GM12878 (cell line): ENCODE measurements at regions not wholly inside any gene's neighbourhood (a gene's known extent, or its start where the extent isn't known, plus 50 kb on each side); places are given as distances from the start of the nearest gene placed in this dataset.

ENCODE experiments used
- ATAC-seq: fragments of 200-7000 bp; cut with Tn5 transposase; 3 replicates; pipeline ENCODE4 v1.9.1; 2020; ENCODE audit warnings: mild to moderate bottlenecking, moderate library complexity
- BruUV-seq: library from RNA; stranded (reverse); fragments of 400-500 nt; replicated peaks from 2 replicates; lab custom pipeline; 2021; lab: Mats Ljungman, UMichigan
- CTCF ChIA-PET: fragments of 300-600 bp; sonication (Branson Sonifier 250); formaldehyde crosslinking; extraction: SDS; loops from one replicate; lab custom pipeline; 2021; ENCODE audit warnings: inconsistent platforms; lab: Yijun Ruan, JAX
- POLR2A ChIA-PET: fragments of 350-600 bp; formaldehyde crosslinking; extraction: SDS; loops from one replicate; lab custom pipeline; 2021; ENCODE audit warnings: inconsistent platforms; lab: Charles Lee
- RAD21 ChIA-PET: fragments of 300-600 bp; sonication (Branson Sonifier 250); formaldehyde crosslinking; loops from one replicate; lab custom pipeline; 2023; ENCODE audit warnings: antibody characterized with exemption; ENCODE audit not compliant: unreplicated experiment; lab: Charles Lee
- SMC1A ChIA-PET: fragments of 300-600 bp; sonication (Branson Sonifier 250); formaldehyde crosslinking; loops from one replicate; lab custom pipeline; 2023; ENCODE audit not compliant: unreplicated experiment, uncharacterized antibody; lab: Charles Lee
- DNase-seq: peaks from one replicate; pipeline ENCODE4 v3.0.0-alpha.2; 2011; ENCODE audit warnings: low read depth, low spot score
- FAIRE-seq: peaks from 3 replicates; lab custom pipeline; 2011; peaks lifted over from hg19 to GRCh38; lab: Jason Lieb, UNC
- H2AFZ ChIP-seq: 2 replicates; pipeline ENCODE4 v1.6.0; 2011; ENCODE audit warnings: low read depth, low read length, control low read depth; ENCODE audit not compliant: control insufficient read depth
- H3K27ac ChIP-seq: 2 replicates; pipeline ENCODE4 v1.5.1; 2011; ENCODE audit warnings: control low read depth; ENCODE audit not compliant: control insufficient read depth, insufficient read depth
- H3K27me3 ChIP-seq, 2 experiments: replicated peaks in 1 of 2; 2 replicates each; pipeline versions ENCODE4 v1.6.0 to v1.6.1; 2011; ENCODE audit warnings: low read length in 1 of 2; ENCODE audit not compliant: control insufficient read depth in 2 of 2, insufficient read depth in 2 of 2
- H3K36me3 ChIP-seq, 2 experiments: 2 replicates each; pipeline ENCODE4 v1.5.1; 2011; ENCODE audit warnings: low read length in 1 of 2; ENCODE audit not compliant: control insufficient read depth in 2 of 2, insufficient read depth in 2 of 2
- H3K4me1 ChIP-seq: 2 replicates; pipeline ENCODE4 v1.6.1; 2011; ENCODE audit warnings: mild to moderate bottlenecking, low read length, moderate library complexity, mixed read lengths; ENCODE audit not compliant: control insufficient read depth, insufficient read depth
- H3K4me2 ChIP-seq: 2 replicates; pipeline ENCODE4 v1.6.0; 2011; ENCODE audit warnings: control low read depth; ENCODE audit not compliant: control insufficient read depth, insufficient read depth
- H3K4me3 ChIP-seq: fragments of 200-600 bp; sonication (generic); 2 replicates; pipeline ENCODE4 v1.5.1; 2016
- H3K79me2 ChIP-seq: 2 replicates; pipeline ENCODE4 v1.6.0; 2011; ENCODE audit warnings: low read length; ENCODE audit not compliant: control insufficient read depth, insufficient read depth
- H3K9ac ChIP-seq: 2 replicates; pipeline ENCODE4 v1.8.0; 2011; ENCODE audit warnings: low read length, control low read depth, mixed read lengths; ENCODE audit not compliant: control insufficient read depth, insufficient read depth
- H3K9me3 ChIP-seq: replicated peaks from 3 replicates; pipeline ENCODE4 v1.5.1; 2011; ENCODE audit warnings: mild to moderate bottlenecking, low read length; ENCODE audit not compliant: control insufficient read depth, insufficient read depth
- H4K20me1 ChIP-seq: 2 replicates; pipeline ENCODE4 v1.6.0; 2011; ENCODE audit not compliant: control insufficient read depth, insufficient read depth
- GABPA ChIP-seq: IDR thresholded peaks from 2 replicates; pipeline ENCODE4 v1.6.1; 2014; ENCODE audit warnings: antibody characterized with exemption, low read depth, mild to moderate bottlenecking, inconsistent platforms
- NR2C2 ChIP-seq: IDR thresholded peaks from 2 replicates; pipeline ENCODE4 v1.6.1; 2011; ENCODE audit warnings: borderline replicate concordance, low read depth; ENCODE audit not compliant: control insufficient read depth, insufficient read length
- NR2F1 ChIP-seq: fragments of 450-650 bp; conservative IDR thresholded peaks from 2 replicates; pipeline ENCODE4 v1.6.1; 2017; ENCODE audit warnings: mild to moderate bottlenecking
- NRF1 ChIP-seq: conservative IDR thresholded peaks from 2 replicates; pipeline ENCODE4 v1.6.1; 2011; ENCODE audit warnings: mild to moderate bottlenecking, low read depth, low read length, improper control_type of control experiment
- SPI1 ChIP-seq: IDR thresholded peaks from 2 replicates; pipeline ENCODE4 v1.6.1; 2011; ENCODE audit warnings: low read depth, mild to moderate bottlenecking, low read length, moderate library complexity, borderline replicate concordance; ENCODE audit not compliant: insufficient read depth
- TCF7 ChIP-seq: IDR thresholded peaks from 2 replicates; pipeline ENCODE4 v1.6.1; 2014; ENCODE audit warnings: antibody characterized with exemption, borderline replicate concordance
- YY1 ChIP-seq: IDR thresholded peaks from 2 replicates; pipeline ENCODE4 v1.6.1; 2011; ENCODE audit warnings: low read depth, mild to moderate bottlenecking, low read length
- WGBS: methylation state at CpG from one replicate; pipeline ENCODE4 v1.1.6; 2016; ENCODE audit warnings: low lambda C conversion rate; ENCODE audit not compliant: insufficient replicate concordance, insufficient coverage; ENCODE audit errors: missing lambda C conversion rate; 5-methylcytosine and 5-hydroxymethylcytosine counted together
- in situ Hi-C: fragments of 300-500 bp; cut with MboI; formaldehyde crosslinking; loops from 9 replicates; pipeline ENCODE4 v1.14.3; 2018; ENCODE audit warnings: mixed read lengths
- intact Hi-C: fragments of 100-400 bp; cut with micrococcal nuclease; formaldehyde crosslinking; loops from one replicate; pipeline ENCODE4 v1.14.2; 2022; ENCODE audit not compliant: unreplicated experiment
- TF ChIP-seq, protein P1 (sequence below): fragments of 450-650 bp; IDR thresholded peaks from 2 replicates; pipeline ENCODE4 v1.6.1; 2016; ENCODE audit warnings: mild to moderate bottlenecking, moderate library complexity, borderline replicate concordance
- TF ChIP-seq, protein P2 (sequence below): fragments of 450-650 bp; IDR thresholded peaks from 2 replicates; pipeline ENCODE4 v1.6.1; 2016; ENCODE audit warnings: mild to moderate bottlenecking
- TF ChIP-seq, protein P3 (sequence below): IDR thresholded peaks from 2 replicates; pipeline ENCODE4 v1.6.1; 2012; ENCODE audit warnings: low read depth, low read length, improper control_type of control experiment
- TF ChIP-seq, protein P4 (sequence below): IDR thresholded peaks from 2 replicates; pipeline ENCODE4 v1.6.1; 2012; ENCODE audit warnings: improper control_type of control experiment, low read depth, low read length; ENCODE audit not compliant: insufficient replicate concordance

DNA sequence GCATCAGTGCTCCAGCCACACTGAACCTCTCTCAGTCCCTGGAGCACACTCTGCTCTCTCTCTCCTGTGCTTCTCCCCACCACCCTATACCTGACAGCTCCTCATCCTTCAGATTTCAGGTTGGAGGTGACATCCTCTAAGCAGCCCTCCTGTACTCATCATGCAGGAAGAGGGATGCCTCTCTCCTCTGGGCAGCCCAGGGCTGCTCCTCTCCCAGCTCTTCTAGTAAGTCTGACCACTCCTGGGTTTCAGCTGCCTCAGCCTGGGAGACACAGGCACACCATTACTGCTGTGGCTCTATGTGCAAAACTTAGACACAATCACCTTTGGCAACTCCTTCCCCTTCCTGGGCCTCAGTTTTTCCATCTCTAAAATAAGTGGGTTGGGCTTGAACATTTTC, 232.4 kb upstream of the BRINP1 start (continued):
- TF ChIP-seq YY1 (no peak), TCF7 (no peak), NR2C2 (no peak)
- TF ChIP-seq, protein P1, sequence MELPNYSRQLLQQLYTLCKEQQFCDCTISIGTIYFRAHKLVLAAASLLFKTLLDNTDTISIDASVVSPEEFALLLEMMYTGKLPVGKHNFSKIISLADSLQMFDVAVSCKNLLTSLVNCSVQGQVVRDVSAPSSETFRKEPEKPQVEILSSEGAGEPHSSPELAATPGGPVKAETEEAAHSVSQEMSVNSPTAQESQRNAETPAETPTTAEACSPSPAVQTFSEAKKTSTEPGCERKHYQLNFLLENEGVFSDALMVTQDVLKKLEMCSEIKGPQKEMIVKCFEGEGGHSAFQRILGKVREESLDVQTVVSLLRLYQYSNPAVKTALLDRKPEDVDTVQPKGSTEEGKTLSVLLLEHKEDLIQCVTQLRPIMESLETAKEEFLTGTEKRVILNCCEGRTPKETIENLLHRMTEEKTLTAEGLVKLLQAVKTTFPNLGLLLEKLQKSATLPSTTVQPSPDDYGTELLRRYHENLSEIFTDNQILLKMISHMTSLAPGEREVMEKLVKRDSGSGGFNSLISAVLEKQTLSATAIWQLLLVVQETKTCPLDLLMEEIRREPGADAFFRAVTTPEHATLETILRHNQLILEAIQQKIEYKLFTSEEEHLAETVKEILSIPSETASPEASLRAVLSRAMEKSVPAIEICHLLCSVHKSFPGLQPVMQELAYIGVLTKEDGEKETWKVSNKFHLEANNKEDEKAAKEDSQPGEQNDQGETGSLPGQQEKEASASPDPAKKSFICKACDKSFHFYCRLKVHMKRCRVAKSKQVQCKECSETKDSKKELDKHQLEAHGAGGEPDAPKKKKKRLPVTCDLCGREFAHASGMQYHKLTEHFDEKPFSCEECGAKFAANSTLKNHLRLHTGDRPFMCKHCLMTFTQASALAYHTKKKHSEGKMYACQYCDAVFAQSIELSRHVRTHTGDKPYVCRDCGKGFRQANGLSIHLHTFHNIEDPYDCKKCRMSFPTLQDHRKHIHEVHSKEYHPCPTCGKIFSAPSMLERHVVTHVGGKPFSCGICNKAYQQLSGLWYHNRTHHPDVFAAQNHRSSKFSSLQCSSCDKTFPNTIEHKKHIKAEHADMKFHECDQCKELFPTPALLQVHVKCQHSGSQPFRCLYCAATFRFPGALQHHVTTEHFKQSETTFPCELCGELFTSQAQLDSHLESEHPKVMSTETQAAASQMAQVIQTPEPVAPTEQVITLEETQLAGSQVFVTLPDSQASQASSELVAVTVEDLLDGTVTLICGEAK = no peak
- TF ChIP-seq, protein P2, sequence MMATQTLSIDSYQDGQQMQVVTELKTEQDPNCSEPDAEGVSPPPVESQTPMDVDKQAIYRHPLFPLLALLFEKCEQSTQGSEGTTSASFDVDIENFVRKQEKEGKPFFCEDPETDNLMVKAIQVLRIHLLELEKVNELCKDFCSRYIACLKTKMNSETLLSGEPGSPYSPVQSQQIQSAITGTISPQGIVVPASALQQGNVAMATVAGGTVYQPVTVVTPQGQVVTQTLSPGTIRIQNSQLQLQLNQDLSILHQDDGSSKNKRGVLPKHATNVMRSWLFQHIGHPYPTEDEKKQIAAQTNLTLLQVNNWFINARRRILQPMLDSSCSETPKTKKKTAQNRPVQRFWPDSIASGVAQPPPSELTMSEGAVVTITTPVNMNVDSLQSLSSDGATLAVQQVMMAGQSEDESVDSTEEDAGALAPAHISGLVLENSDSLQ = no peak

DNA sequence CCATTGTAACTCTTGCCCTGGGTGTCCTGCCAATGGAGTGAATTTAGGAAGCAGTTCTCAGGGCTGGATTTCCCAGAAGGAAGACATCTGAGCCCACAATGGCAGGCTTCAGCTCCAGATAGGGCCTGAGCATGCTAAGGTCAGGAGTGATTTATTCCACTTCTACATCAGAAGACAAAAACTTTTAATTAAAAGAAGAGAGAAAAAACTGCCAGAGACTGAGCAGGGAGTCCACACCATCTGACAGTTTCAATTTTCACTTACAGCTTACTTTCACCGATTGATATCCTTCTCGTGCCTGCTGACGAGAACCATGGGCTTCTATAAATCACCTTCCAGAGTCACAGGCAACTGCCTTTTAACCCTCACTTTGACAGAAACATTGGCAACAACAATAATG, 228.3 kb upstream of the BRINP1 start:
- ChIA-PET CTCF (no interaction called here), SMC1A (no interaction called here), RAD21 (no interaction called here), POLR2A (no interaction called here)
- FAIRE-seq (no peak), DNase-seq (no peak), ATAC-seq (no peak)
- Histone ChIP-seq H3K9ac (no peak overlapping the region), H2AFZ (no peak overlapping the region), H3K27me3 (no peaks in the 10 kb centered on the region), H3K36me3 (no peaks in the 10 kb centered on the region), H3K4me3 (no peak overlapping the region), H3K79me2 (no peaks in the 10 kb centered on the region), H3K4me2 (no peak overlapping the region), H3K4me1 (no peaks in the 10 kb centered on the region), H4K20me1 (no peaks in the 10 kb centered on the region), H3K9me3 (no peaks in the 10 kb centered on the region), H3K27ac (no peak overlapping the region)
- in situ Hi-C loops (no loop called here), intact Hi-C loops (no loop called here)
- 50% methylated on average over 3 of the region's 3 CpGs for WGBS
- no TSS peak for BruUV-seq
- TF ChIP-seq, protein P3, sequence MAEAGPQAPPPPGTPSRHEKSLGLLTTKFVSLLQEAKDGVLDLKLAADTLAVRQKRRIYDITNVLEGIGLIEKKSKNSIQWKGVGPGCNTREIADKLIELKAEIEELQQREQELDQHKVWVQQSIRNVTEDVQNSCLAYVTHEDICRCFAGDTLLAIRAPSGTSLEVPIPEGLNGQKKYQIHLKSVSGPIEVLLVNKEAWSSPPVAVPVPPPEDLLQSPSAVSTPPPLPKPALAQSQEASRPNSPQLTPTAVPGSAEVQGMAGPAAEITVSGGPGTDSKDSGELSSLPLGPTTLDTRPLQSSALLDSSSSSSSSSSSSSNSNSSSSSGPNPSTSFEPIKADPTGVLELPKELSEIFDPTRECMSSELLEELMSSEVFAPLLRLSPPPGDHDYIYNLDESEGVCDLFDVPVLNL = no peak
- TF ChIP-seq, protein P4, sequence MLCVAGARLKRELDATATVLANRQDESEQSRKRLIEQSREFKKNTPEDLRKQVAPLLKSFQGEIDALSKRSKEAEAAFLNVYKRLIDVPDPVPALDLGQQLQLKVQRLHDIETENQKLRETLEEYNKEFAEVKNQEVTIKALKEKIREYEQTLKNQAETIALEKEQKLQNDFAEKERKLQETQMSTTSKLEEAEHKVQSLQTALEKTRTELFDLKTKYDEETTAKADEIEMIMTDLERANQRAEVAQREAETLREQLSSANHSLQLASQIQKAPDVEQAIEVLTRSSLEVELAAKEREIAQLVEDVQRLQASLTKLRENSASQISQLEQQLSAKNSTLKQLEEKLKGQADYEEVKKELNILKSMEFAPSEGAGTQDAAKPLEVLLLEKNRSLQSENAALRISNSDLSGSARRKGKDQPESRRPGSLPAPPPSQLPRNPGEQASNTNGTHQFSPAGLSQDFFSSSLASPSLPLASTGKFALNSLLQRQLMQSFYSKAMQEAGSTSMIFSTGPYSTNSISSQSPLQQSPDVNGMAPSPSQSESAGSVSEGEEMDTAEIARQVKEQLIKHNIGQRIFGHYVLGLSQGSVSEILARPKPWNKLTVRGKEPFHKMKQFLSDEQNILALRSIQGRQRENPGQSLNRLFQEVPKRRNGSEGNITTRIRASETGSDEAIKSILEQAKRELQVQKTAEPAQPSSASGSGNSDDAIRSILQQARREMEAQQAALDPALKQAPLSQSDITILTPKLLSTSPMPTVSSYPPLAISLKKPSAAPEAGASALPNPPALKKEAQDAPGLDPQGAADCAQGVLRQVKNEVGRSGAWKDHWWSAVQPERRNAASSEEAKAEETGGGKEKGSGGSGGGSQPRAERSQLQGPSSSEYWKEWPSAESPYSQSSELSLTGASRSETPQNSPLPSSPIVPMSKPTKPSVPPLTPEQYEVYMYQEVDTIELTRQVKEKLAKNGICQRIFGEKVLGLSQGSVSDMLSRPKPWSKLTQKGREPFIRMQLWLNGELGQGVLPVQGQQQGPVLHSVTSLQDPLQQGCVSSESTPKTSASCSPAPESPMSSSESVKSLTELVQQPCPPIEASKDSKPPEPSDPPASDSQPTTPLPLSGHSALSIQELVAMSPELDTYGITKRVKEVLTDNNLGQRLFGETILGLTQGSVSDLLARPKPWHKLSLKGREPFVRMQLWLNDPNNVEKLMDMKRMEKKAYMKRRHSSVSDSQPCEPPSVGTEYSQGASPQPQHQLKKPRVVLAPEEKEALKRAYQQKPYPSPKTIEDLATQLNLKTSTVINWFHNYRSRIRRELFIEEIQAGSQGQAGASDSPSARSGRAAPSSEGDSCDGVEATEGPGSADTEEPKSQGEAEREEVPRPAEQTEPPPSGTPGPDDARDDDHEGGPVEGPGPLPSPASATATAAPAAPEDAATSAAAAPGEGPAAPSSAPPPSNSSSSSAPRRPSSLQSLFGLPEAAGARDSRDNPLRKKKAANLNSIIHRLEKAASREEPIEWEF = no peak
- no peak for TF ChIP-seq SPI1
- no peak for TF ChIP-seq NR2F1
- no peak for TF ChIP-seq GABPA
- TF ChIP-seq NRF1 = no peak
